SIG-M5 treated with dmso at 0.1 percent for 504 hours (cell line): ENCODE measurements at regions not wholly inside any gene's neighbourhood (a gene's known extent, or its start where the extent isn't known, plus 50 kb on each side); places are given as distances from the start of the nearest gene placed in this dataset.
"Not testable (repeated sequence)": the region's sequence is repeated elsewhere in the genome, so short reads cannot be mapped to it uniquely, and the experiment has no call there.

Source experiments
- DNase-seq: peaks from one replicate; lab custom pipeline; 2025; ENCODE audit not compliant: unreplicated experiment; lab: John Stamatoyannopoulos, UW

DNA sequence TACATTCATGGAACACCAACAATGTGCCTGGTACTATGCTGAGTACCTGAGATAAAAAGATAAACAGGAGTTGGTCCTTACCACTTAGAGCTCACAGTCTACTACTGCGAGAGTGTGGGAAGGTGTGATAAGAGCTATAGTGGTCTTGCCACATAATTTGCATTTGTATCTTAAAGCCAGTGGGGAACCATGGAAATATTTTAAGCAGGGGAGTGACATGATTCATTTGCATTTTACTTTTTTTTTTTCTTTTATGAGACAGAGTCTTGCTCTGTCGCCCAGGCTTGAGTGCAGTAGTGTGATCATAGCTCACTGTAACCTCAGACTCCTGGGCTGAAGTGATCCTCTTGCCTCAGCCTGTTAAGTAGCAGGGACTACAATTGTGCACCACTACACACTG lies 53.6 kb downstream of the SRGAP2 start:
- DNase-seq, result not testable (repeated sequence)

DNA sequence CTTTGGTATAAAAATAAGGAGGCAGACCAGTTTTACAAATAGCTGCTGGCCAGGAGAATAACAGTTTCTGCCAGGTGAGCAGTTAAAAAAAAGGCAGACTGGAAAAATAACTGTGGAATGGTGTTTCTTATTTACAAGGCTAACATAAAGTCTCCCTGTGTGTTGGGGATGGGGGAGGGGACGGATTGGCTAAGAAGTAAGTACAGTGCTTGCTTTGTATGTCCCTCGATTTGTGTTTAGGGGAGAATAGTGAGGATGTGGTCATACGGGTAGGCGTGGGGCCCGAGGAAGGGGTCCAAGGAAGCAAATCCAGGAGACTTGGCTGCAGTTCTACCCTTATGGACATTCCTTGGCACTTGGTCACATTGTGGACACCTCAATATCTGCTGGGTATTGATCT lies 58.1 kb downstream of the SRGAP2 start:
- DNase-seq, result not testable (repeated sequence)

DNA sequence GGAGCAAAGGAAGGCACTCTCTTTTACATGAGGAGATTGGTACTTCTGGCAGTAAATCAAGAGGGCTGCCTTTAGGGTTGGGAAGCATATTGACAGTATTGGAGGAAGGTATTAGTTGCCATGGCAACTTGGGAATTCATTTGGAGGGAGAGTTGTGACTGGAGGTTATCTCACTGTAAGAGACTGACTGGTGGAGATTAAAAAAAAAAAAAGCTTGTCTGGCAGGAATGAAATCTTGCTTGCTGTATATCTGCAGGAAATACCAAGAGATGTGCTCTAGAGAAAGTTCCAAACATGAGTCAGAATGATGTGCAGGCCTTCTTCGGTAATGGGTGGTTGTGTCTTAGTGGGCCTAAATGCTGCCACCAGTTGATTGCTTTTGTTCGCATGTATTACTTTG lies 59.1 kb downstream of the SRGAP2 start:
- not testable (repeated sequence) for DNase-seq

DNA sequence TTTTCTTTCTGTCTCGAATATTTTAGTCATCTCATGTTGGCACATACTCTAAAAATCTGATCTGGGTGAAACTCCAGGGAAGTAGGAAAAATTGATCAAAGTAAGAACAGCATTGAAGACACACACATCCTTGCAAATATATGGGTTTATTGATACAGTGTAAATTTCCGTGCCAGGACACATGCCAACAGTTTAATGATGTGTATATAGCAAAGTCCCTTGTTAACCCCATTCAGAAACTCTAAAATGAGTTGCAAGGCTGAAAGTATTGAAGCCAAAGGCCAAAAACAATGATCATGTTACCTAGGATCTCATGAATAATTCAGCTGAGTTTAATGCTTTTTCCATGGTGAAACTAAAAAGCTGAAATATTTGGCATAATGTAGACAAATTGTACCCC lies 61.6 kb downstream of the SRGAP2 start:
- DNase-seq, result not testable (repeated sequence)

DNA sequence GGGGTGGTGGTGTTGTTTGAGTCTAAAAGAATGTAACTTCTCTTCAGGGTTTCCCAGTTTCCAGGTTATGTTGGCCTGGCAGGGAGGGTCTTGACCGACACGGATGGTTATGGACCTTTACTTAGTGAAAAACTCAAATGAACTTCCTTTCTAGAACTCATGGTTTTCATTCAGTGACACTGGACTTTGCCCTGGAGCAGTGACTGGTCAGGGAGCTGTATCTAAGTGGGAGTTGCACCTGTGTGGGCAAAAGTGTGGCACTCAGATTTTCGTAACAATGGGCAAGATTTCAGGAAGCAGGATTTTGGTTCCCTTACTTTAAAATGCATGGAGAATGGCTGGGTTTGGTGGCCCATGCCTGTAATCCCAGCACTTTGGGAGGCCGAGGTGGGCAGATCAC lies 67.8 kb downstream of the SRGAP2 start:
- DNase-seq, result not testable (repeated sequence)

DNA sequence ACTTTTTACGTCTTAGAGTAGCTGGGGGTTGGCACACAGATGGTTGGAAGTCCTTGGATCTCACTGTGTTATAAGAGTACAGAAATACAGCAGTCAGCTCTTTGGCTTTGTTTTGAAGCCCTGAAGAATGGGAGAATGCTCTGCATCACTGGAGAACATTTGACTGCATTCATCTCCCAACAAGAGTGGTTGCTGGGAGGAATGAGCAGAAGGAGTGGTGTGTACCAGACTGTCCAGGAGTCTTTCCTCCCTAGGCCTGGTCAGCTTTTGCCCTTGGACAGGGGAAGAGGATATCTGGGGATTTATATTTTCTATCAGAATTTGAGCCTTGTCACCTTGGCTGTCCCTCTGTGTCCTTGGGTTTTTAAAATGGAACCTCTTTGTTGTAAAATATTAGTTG lies 69.8 kb downstream of the SRGAP2 start:
- not testable (repeated sequence) for DNase-seq

DNA sequence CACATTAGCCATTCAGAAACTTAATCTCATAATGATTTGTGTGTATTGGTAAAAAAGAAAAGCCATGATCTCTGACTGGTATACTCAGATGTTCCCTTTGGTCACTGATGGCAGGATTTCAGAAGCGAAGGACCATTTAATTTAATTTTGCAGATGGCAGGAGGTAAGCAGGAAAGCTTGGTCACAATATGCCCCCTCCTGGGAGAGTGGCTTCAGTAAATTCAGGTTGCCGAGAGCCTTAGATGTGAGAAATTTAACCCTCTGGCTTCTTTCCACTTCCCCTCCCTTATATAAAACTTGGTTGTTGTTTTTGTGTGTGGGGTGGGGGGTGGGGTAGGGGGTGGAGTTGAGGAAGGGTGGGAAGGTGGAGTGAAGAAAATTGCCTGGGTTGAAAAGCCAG lies 72.8 kb downstream of the SRGAP2 start:
- not testable (repeated sequence) for DNase-seq

DNA sequence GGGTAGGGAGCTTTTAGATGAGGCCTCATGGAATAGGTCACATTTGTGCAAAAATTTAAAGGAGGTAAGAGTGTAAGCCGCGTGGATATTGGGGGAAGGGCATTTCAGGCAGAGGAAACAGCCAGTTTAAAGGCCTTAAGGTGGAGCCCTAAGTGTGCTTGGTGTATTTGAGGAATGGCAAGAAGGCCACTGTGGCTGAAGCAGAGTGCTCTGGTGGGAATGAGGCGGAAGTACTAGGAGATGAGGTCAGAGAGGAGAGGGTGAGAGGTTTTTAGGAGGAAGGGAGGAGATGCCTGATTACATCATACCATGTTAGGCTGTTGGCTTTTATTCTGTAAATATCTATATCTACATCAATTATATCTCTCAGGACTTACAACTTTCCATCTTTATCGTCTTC lies 75.3 kb downstream of the SRGAP2 start:
- not testable (repeated sequence) for DNase-seq

DNA sequence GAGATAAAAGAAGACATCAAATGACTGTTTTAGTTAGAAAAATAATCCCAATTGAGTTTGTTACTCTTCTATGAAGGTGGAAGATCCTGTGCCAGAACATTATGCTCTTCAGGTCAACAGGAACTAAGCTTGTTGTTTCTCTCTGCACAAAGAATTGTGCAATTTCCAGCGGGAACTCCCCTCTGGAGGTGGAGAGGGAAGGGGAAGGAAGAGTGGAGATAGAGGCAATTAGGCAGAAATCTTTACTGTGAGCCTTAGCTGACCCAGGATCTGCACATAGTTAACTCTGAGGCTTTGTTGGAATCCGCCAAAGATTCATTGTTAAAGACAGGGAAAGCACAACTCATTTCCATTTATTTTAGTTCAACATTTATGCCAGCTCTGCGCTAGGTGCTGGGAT lies 77.3 kb downstream of the SRGAP2 start:
- not testable (repeated sequence) for DNase-seq

DNA sequence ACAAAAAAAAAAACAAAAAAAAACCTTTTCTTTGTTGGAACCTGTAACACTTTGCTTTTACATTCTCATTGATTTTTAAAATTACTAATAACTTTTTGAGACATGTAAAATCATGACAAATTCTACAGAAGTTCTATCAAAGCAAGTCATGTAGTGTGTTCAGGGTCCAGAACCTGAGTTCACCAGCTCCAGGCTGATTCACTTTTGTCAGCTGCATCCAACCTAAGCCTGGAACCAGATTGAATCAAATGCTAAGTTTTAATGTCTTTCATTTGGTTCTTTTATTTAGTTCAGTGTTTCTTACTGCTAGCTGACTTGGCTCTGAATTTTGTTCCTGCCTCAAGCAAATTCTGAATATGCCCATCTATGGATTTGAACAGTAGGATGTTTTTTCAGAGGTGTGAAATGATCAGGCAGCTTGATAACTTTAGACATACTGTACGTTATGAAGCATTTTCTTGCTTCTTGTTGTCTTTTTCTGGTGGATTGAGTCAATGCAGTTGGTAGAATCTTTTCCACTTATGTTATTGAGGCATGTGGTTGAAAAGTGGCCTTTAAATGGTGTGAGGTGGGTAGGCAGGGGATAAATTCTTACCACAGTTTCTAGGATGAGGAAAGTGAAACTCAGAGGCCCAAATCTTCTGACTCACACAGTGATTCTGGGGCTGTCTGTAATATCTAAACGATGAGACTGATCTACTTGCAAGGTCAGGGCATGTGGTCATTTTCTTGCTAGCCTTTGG lies 78.7 kb downstream of the SRGAP2 start:
- not testable (repeated sequence) for DNase-seq

DNA sequence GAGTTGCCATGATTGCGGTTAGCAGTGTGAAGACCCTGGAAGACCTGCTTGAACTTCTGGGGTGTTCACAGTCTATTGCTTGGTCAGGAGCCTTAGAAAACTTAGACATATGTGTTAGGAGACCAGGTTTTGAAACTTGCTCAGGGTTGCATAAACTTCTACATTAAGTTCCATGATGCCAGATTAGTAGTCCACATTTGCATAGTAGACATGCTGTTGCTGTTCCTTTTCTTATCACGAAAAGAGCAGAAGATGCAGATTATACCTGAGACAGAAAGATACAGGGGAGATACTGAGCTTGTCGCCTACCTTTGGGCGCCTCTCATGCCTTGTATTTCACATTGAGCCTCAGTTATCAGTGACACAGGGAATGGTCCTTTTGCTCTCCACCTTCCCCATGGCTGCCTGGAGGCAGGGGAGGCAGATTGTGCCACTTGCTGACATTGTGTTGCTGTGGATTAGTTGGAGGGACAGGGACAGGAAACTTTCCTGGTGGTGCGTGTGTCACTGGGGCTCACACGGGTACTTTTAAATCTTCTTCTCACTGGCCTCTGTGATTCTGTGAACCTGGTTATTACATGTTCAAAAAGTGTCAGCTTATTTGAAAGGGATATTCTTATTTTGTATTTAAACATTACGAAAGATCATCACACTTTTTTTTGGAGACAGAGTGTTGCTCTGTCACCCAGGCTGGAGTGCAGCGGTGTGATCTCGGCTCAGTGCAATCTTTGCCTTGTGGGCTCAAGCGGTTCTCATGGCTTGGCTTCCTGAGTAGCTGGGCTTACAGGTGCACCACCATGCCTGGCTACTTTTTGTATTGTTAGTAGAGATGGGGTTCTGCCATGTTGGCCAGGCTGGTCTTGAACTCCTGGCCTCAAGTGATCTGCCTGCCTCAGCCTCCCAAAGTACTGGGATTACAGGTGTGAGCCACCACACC lies 82.0 kb downstream of the SRGAP2 start:
- DNase-seq, result not testable (repeated sequence)

DNA sequence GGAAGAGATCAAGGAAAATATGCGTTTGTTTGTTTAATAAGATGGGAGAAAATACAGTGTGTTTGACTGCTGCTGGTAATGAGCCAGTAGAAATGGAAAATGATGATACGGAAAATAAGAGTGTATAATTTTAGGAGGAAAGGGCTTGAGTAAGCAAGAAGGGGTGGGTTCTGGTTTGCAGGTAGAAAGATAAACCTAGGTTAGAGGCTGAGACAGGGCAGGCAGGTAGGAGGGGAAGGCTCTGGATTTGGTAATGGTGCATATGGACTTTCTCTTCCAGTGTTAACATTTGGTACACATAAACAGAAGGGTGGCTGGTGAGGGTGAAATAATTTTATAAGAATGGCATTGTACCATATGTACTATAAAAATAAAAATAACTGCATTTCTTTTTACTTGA lies 84.4 kb downstream of the SRGAP2 start:
- DNase-seq, result not testable (repeated sequence)

DNA sequence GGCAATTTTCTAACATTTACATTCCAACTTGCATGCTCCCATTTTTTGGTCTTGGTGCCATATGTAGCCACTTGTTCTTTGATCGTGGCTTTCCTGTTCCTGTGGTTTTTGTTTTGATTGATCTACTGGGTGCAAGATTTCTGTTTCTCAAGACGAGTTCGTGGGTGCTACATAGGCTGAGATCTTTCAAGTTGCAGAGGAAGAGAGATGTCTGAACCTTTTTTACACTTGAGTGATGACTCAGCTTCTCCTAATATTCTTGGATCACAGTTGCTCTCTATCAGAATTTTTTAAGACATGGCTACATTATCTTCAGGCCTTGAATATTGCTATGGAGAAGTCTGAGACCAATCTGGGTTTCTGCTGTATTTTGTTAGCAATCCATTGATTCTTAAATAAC lies 85.1 kb downstream of the SRGAP2 start:
- not testable (repeated sequence) for DNase-seq

DNA sequence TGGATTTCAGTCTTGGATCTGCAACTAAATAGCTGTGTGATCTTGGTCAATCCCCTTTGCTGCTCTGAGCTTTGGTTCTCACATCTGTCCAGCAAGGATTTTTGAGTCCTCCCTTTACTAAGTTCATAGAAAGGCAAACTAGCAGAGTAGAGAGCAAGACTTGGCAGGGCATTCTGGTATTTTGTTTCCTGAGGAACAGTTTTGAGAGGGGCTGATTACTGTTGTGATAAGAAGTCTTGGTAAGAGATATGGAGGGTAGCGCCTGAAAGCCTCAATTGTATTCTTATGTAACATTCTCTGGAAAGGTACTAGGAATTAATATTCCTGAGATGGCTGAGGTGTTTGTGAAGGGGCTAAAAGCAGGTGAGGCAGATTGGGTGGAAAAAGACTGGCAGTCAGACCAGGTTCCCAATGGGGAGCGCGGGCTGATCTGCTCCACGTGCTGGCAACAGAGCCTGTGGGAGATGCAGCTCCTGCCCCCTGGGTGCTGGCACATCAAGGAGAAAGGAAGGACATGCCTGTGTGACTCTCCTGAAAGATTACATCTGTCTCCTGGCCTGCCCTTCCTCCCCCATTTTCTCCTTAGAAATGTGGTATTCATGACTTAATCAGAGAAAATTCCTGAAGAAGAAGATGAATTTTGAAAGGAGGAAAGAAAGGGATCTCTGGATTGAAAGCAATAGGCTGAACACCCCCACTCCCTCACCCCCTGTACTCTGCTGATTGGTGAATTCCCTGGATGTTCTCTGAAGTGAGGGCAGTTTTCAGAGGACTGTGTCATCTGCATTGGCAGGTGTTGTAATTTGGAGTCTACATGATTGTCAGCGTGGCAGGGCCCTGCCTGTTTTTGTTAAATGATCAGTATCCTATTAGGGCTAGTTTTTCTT lies 94.0 kb downstream of the SRGAP2 start:
- DNase-seq, result not testable (repeated sequence)

DNA sequence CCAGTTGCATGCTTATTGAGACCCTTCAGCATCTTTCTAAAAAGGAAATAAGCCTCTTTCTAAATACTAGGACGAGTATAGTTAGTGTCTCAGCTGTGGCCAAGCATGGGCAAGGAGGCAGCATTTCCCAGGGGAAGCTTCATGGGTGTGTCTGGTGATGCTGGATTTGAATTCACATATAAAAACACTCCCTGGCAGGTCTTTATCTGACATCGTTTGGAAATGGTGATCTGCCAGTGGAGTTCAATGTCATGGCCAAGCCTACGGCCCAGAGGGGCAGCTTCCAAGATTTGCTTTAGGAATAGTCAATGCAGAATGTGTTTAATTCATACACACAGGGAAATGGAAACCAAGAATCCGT lies 94.7 kb downstream of the SRGAP2 start:
- DNase-seq, result not testable (repeated sequence)

DNA sequence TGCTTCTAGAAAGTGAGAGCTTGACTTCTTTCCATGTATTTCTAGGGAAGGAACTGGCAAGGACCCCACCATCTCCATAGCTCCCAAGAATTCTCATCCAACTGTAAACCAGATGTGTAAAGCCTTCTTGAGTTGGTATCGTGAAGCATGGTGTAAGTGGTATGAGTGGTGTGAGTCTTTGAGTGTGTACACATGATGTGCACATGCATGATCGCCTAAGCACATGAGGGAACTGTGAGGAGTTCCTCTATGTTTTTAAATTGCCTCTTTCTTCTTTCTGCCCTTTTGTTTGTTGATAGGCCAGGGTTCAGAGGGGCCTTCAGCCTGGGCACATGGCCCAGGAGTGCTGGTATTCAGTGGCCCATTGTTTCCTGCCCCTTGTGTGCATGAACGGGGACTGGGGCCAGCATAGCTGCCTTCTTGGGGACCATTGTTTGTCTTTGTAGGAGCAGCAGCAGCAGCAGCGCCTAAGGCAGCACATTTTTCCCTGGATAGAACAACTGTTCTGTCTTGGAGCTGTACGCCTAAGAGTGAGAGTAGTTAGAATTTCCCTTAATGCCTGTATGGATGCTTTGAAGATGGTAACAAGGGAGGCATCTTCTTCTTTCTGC lies 95.9 kb downstream of the SRGAP2 start:
- not testable (repeated sequence) for DNase-seq

DNA sequence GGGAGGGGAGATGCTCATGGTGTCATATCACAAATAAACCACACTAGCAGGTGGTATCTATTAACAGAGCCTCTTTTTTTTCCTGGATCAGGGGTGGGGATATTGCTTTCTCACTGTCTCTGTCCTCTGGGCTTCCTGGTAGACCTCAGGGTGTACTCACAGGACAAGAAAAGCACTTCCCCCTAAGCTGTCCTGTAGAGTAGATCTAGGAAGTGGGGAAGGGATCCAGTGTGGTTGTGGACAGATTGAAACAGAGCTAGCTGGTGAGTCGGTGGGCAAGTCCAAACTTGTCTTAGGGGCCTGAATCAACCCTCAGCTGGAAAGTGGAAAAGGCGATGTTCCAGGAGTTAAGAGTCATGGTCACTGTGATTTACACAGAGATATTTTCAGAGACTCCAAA lies 96.6 kb downstream of the SRGAP2 start:
- DNase-seq, result not testable (repeated sequence)

DNA sequence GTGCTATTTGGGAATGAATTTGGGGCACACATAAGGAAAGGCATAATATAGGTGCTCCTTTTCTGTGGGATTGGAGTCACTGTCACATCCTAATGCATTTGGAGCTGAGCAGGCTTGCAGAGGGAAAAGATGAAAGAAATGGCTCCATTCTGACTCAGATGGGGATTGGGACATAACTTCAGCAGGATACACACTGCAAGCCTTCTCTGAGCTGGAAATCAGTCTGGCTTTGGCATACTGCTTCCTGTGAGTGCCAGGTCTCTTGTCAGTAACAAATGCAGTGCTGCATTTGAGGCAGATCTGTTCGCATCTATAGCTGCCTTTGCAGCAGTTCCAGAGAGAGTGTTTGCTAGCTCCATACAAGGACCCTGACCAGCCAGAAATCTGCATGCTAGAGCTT lies 98.7 kb downstream of the SRGAP2 start:
- not testable (repeated sequence) for DNase-seq

DNA sequence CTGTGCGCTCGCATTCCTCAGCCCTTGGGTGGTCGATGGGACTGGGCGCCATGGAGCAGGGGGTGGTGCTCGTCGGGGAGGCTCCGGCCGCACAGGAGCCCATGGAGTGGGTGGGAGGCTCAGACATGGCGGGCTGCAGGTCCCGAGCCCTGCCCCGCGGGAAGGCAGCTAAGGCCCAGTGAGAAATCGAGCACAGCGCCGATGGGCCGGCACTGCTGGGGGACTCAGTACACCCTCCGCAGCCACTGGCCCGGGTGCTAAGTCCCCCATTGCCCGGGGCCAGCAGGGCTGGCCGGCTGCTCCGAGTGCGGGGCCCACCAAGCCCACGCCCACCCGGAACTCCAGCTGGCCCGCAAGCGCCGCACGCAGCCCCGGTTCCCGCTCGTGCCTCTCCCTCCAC lies 104.1 kb downstream of the SRGAP2 start:
- DNase-seq, result not testable (repeated sequence)

DNA sequence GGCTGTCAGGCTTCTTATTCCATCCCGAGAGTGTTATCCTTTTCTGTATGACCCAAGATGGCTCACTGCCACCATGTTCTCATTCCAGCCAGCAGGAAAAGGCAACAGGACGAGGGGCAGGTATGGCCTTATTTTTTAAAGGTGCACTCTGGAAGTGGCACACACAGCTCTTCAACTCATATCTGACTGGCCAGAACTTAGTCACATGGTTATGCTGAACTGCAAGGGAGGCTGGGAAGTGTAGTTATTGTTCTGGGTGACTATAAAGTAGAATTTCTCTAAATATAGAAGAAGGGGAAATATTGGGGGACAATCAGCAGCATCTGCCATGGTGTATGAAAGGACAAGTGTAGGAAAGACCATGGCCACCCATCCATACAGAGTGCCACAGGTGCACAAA lies 107.6 kb downstream of the SRGAP2 start:
- not testable (repeated sequence) for DNase-seq
